ENCODE measurements at regions not wholly inside any gene's neighbourhood (a gene's known extent, or its start where the extent isn't known, plus 50 kb on each side); places are given as distances from the start of the nearest gene placed in this dataset.

DNA sequence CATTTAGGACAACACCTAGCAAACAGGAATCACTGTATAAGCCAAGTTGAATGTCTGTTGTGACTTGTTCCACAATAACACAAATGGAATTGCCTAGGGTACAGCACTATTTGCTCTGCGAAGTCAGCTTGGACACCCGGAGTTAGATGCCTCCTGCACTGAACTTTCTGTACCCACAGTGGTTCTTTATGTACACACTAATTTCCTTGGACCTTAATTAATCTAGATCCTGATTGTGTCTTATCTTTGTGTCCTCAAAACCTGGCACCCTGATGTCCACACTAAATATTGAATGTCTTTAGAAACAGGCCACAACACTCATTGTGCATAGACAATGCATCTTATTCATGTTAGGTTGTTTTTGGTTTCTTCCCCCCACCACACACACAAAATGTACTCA, 278.9 kb upstream of the NR2F2 start:
- TF ChIP-seq POLR2AphosphoS5 (IDR thresholded peaks at IDR 0.05; ENCODE audit: low read depth, low read length) (no peak), SIN3A (IDR thresholded peaks at IDR 0.05; ENCODE audit: borderline replicate concordance, insufficient read depth, low read length) (no peak), FOXP2 (optimal IDR thresholded peaks at IDR 0.05; ENCODE audit: borderline replicate concordance, extremely low read depth, extremely low read length, insufficient read depth) (no peak)
- TF ChIP-seq, protein P1, sequence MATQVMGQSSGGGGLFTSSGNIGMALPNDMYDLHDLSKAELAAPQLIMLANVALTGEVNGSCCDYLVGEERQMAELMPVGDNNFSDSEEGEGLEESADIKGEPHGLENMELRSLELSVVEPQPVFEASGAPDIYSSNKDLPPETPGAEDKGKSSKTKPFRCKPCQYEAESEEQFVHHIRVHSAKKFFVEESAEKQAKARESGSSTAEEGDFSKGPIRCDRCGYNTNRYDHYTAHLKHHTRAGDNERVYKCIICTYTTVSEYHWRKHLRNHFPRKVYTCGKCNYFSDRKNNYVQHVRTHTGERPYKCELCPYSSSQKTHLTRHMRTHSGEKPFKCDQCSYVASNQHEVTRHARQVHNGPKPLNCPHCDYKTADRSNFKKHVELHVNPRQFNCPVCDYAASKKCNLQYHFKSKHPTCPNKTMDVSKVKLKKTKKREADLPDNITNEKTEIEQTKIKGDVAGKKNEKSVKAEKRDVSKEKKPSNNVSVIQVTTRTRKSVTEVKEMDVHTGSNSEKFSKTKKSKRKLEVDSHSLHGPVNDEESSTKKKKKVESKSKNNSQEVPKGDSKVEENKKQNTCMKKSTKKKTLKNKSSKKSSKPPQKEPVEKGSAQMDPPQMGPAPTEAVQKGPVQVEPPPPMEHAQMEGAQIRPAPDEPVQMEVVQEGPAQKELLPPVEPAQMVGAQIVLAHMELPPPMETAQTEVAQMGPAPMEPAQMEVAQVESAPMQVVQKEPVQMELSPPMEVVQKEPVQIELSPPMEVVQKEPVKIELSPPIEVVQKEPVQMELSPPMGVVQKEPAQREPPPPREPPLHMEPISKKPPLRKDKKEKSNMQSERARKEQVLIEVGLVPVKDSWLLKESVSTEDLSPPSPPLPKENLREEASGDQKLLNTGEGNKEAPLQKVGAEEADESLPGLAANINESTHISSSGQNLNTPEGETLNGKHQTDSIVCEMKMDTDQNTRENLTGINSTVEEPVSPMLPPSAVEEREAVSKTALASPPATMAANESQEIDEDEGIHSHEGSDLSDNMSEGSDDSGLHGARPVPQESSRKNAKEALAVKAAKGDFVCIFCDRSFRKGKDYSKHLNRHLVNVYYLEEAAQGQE (IDR thresholded peaks at IDR 0.05; ENCODE audit: insufficient read depth in 1 of 2, low read depth in 2 of 2, low read length in 2 of 2) = no peak

DNA sequence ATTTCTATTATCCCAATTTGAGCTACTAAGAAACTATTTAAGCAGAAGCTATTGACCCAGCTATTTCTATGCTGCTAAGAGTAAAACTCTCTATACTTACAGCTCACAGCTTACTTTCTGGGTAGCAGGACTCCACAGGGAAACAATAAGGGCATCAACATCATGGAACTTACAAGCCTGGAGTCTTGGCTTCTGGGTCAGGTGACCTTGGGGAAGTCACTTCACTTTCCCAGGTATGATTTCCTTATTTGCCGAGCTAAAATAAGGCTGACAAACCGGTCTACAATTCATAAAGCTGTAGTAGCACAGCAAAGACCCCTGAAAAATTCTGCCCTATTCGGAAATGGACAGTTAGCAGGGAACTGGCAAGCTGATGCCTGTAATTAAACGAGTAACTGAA, 278.3 kb upstream of the NR2F2 start:
- no peak for TF ChIP-seq SIN3A (IDR thresholded peaks at IDR 0.05; ENCODE audit: borderline replicate concordance, insufficient read depth, low read length)
- TF ChIP-seq, protein P1 (IDR thresholded peaks at IDR 0.05; ENCODE audit: insufficient read depth in 1 of 2, low read depth in 2 of 2, low read length in 2 of 2) = no peak
- no peak for TF ChIP-seq FOXP2 (optimal IDR thresholded peaks at IDR 0.05; ENCODE audit: borderline replicate concordance, extremely low read depth, extremely low read length, insufficient read depth)
- no peak for TF ChIP-seq TAF1 (IDR thresholded peaks at IDR 0.05; ENCODE audit: borderline replicate concordance, insufficient read depth, low read length)
- no peak for TF ChIP-seq POLR2AphosphoS5 (IDR thresholded peaks at IDR 0.05; ENCODE audit: low read depth, low read length)

DNA sequence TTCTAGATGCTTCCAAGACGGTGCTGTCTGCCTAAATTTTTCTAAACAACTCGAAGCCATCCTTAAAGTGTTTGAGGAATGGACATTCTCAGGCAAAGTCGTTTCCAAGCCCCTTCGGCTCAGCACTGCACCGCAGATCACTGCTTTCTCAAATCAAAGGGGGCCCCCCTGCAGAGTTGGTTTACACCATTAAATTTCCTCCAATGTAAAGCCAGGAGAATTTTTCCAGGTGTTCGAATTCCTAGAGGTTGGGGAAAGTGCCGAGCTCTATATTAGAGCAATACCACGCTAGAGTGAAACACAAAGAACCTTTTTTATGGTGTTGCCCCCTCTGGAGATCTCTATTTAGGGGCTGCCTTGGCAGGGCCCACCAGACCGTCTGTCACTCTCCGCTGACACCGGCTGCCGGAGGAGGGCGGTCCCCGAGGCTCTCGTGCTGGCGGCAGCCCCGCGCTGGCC, 277.9 kb upstream of the NR2F2 start:
- TF ChIP-seq TAF1 (IDR thresholded peaks at IDR 0.05; ENCODE audit: borderline replicate concordance, insufficient read depth, low read length) (no peak), FOXP2 (optimal IDR thresholded peaks at IDR 0.05; ENCODE audit: borderline replicate concordance, extremely low read depth, extremely low read length, insufficient read depth) (no peak), POLR2AphosphoS5 (IDR thresholded peaks at IDR 0.05; ENCODE audit: low read depth, low read length) (no peak), SIN3A (IDR thresholded peaks at IDR 0.05; ENCODE audit: borderline replicate concordance, insufficient read depth, low read length) (no peak)
- TF ChIP-seq, protein P1 (IDR thresholded peaks at IDR 0.05; ENCODE audit: insufficient read depth in 1 of 2, low read depth in 2 of 2, low read length in 2 of 2) = no peak

DNA sequence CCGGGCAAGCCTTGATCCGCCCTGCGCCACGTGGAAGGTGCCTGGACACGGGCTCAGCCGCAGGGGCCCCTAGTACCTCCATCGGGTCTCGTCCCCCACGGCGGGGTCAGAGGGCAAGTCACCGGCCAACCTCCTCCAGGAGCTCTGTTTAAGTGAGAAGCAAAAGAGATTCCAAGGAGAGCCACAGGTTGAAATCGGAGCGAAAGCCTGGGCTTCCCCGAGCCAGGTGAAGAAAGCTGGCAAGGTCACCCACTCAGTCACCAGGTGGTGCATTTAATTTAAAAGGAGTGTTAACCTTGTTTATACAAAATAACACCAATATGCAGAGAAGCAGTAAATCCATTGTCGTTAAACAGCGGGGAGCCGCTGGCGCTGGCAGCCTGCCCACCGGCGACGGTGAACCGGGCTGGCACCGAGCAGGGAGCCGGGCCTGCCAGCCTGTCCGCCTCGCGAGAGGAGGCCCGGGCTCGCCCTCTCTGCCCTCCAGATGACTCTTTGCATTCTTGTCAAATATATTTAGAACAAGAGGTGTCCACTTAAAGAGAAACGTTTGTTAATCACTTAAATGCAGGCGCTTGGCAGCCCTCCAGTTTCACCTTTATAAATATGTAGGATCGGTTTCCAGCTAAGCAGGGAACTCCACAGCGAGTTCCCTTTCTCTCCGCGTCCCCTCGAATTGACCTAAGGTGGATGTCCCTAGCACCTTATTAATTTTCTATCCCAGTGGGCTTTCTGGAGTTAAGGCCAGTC, 277.3 kb upstream of the NR2F2 start:
- no peak for TF ChIP-seq POLR2AphosphoS5 (IDR thresholded peaks at IDR 0.05; ENCODE audit: low read depth, low read length)
- TF ChIP-seq, protein P1 (IDR thresholded peaks at IDR 0.05; ENCODE audit: insufficient read depth in 1 of 2, low read depth in 2 of 2, low read length in 2 of 2) = no peak
- TF ChIP-seq FOXP2 (optimal IDR thresholded peaks at IDR 0.05; ENCODE audit: borderline replicate concordance, extremely low read depth, extremely low read length, insufficient read depth) = no peak
- no peak for TF ChIP-seq TAF1 (IDR thresholded peaks at IDR 0.05; ENCODE audit: borderline replicate concordance, insufficient read depth, low read length)
- no peak for TF ChIP-seq SIN3A (IDR thresholded peaks at IDR 0.05; ENCODE audit: borderline replicate concordance, insufficient read depth, low read length)

Measured in PFSK-1 (cell line).